Endodermal cell (in vitro differentiated cells): ENCODE measurements at regions not wholly inside any gene's neighbourhood (a gene's known extent, or its start where the extent isn't known, plus 50 kb on each side); places are given as distances from the start of the nearest gene placed in this dataset.

Experiments used
- DNase-seq: peaks from one replicate; pipeline ENCODE4 v3.0.0-alpha.2; 2017
- H3K27ac ChIP-seq: 2 replicates; pipeline ENCODE4 v1.5.1; 2013; ENCODE audit warnings: mild to moderate bottlenecking, low read depth, low read length, moderate library complexity
- H3K27me3 ChIP-seq: 2 replicates; pipeline ENCODE4 v1.6.1; 2013; ENCODE audit warnings: mild to moderate bottlenecking, low read length, moderate library complexity; ENCODE audit not compliant: insufficient read depth, control insufficient read depth, poor library complexity, severe bottlenecking
- H3K36me3 ChIP-seq: 2 replicates; pipeline ENCODE4 v1.7.0; 2013; ENCODE audit warnings: mild to moderate bottlenecking, low read length, moderate library complexity; ENCODE audit not compliant: control insufficient read depth, insufficient read depth
- H3K4me1 ChIP-seq: one replicate; pipeline ENCODE4 v1.7.0; 2013; ENCODE audit warnings: low read length; ENCODE audit not compliant: control insufficient read depth, insufficient read depth
- H3K4me3 ChIP-seq: 2 replicates; pipeline ENCODE4 v1.5.1; 2013; ENCODE audit warnings: mild to moderate bottlenecking, low read length, moderate library complexity
- H3K9ac ChIP-seq: 2 replicates; pipeline ENCODE4 v1.6.1; 2013; ENCODE audit warnings: mild to moderate bottlenecking, low read length, moderate library complexity; ENCODE audit not compliant: poor library complexity, severe bottlenecking; ENCODE audit errors: extremely low read depth
- H3K9me3 ChIP-seq: 2 replicates; pipeline ENCODE4 v1.6.1; 2013; ENCODE audit warnings: mild to moderate bottlenecking, low read length, moderate library complexity; ENCODE audit not compliant: control insufficient read depth
- H3K27ac Mint-ChIP-seq: 2 replicates; pipeline ENCODE4 v1.8.0; 2020; ENCODE audit warnings: mixed read lengths
- H3K27me3 Mint-ChIP-seq: 2 replicates; pipeline ENCODE4 v1.8.0; 2021; ENCODE audit warnings: mild to moderate bottlenecking, mixed read lengths; ENCODE audit not compliant: insufficient read depth
- H3K36me3 Mint-ChIP-seq: 2 replicates; pipeline ENCODE4 v1.8.0; 2020; ENCODE audit warnings: low read depth, mixed read lengths
- H3K4me1 Mint-ChIP-seq: 2 replicates; pipeline ENCODE4 v1.8.0; 2020; ENCODE audit warnings: mixed read lengths
- H3K4me3 Mint-ChIP-seq: 2 replicates; pipeline ENCODE4 v1.8.0; 2020; ENCODE audit warnings: mild to moderate bottlenecking, moderate library complexity, mixed read lengths
- H3K9me3 Mint-ChIP-seq: 2 replicates; pipeline ENCODE4 v1.8.0; 2020; ENCODE audit warnings: mild to moderate bottlenecking, mixed read lengths
- CTCF ChIP-seq: fragments of 200-600 bp; sonication (generic); conservative IDR thresholded peaks from 2 replicates; pipeline ENCODE4 v1.5.0; 2021; ENCODE audit warnings: antibody characterized with exemption, mild to moderate bottlenecking
- WGBS, 2 experiments: methylation state at CpG; one replicate each; pipeline versions ENCODE4 v1.1.5 to v1.1.7; 2013; ENCODE audit warnings: missing lambda C conversion rate in 2 of 2, mixed read lengths in 1 of 2; ENCODE audit not compliant: insufficient coverage in 1 of 2, insufficient read length in 1 of 2; 5-methylcytosine and 5-hydroxymethylcytosine counted together

GRCh38 chr22:48662476-48663135 lies 1165.1 kb downstream of the BRD1 start:
- TF ChIP-seq CTCF, result no peak
- Mint-ChIP-seq H3K36me3 (peaks cover 12% of the 10 kb centered on the region), H3K27ac (no peak overlapping the region), H3K27me3 (no peaks in the 10 kb centered on the region), H3K4me1 (no peaks in the 10 kb centered on the region), H3K4me3 (no peak overlapping the region), H3K9me3 (peaks cover 7% of the 10 kb centered on the region)
- Histone ChIP-seq H3K27ac (no peak overlapping the region), H3K4me1 (no peaks in the 10 kb centered on the region), H3K4me3 (no peak overlapping the region), H3K36me3 (peaks cover 12% of the 10 kb centered on the region), H3K9me3 (peaks cover 14% of the 10 kb centered on the region), H3K27me3 (no peaks in the 10 kb centered on the region), H3K9ac (no peak overlapping the region)
- WGBS, 2 experiments, result 96% methylated on average over 9 to 20 of the region's 20 CpGs
- no peak for DNase-seq

- WGBS, 2 experiments, result 82 to 86% methylated on average over 4 to 7 of the region's 7 CpGs
- no peak for DNase-seq
- Histone ChIP-seq H3K27me3 (no peaks in the 10 kb centered on the region), H3K4me3 (no peak overlapping the region), H3K4me1 (no peaks in the 10 kb centered on the region), H3K27ac (no peak overlapping the region), H3K9me3 (peaks cover 14% of the 10 kb centered on the region), H3K9ac (no peak overlapping the region), H3K36me3 (peaks cover 12% of the 10 kb centered on the region)
- Mint-ChIP-seq H3K4me1 (no peaks in the 10 kb centered on the region), H3K9me3 (peaks cover 7% of the 10 kb centered on the region), H3K4me3 (no peak overlapping the region), H3K36me3 (peaks cover 12% of the 10 kb centered on the region), H3K27ac (no peak overlapping the region), H3K27me3 (no peaks in the 10 kb centered on the region)
- no peak for TF ChIP-seq CTCF
Observed at GRCh38 chr22:48661984-48662383, 1165.7 kb downstream of the BRD1 start.

GRCh38 chr22:48660790-48661740 lies 1166.6 kb downstream of the BRD1 start:
- Mint-ChIP-seq H3K9me3 (peaks cover 7% of the 10 kb centered on the region), H3K27me3 (no peaks in the 10 kb centered on the region), H3K4me1 (no peaks in the 10 kb centered on the region), H3K4me3 (no peak overlapping the region), H3K36me3 (peaks cover 9% of the 10 kb centered on the region), H3K27ac (no peak overlapping the region)
- WGBS, 2 experiments, result 79 to 81% methylated on average over 25 to 33 of the region's 33 CpGs
- peaks cover 14% of the 10 kb centered on the region for H3K9me3 ChIP-seq
- H3K4me3 ChIP-seq, result no peak overlapping the region
- peaks cover 12% of the 10 kb centered on the region for H3K36me3 ChIP-seq
- no peak overlapping the region for H3K9ac ChIP-seq
- TF ChIP-seq CTCF, result no peak
- H3K27ac ChIP-seq, result no peak overlapping the region
- H3K27me3 ChIP-seq, result no peaks in the 10 kb centered on the region
- no peak for DNase-seq
- no peaks in the 10 kb centered on the region for H3K4me1 ChIP-seq
